SK-N-MC (cell line): ENCODE measurements at regions not wholly inside any gene's neighbourhood (a gene's known extent, or its start where the extent isn't known, plus 50 kb on each side); places are given as distances from the start of the nearest gene placed in this dataset.

Experiments used
- DNase-seq: peaks from one replicate; pipeline ENCODE4 v3.0.0-alpha.2; 2011; ENCODE audit warnings: low read depth, low spot score
- H3K27ac ChIP-seq: fragments of 200-600 bp; sonication (generic); 2 replicates; pipeline ENCODE4 v1.5.1; 2016; ENCODE audit warnings: mixed run types
- H3K36me3 ChIP-seq: fragments of 200-600 bp; sonication (generic); 2 replicates; pipeline ENCODE4 v1.6.1; 2017; ENCODE audit warnings: antibody characterized with exemption, low read length, mixed read lengths; ENCODE audit not compliant: insufficient read depth
- H3K4me3 ChIP-seq: fragments of 200-600 bp; sonication (generic); 2 replicates; pipeline ENCODE4 v1.5.1; 2016
- H3K9ac ChIP-seq: fragments of 200-600 bp; sonication (generic); 2 replicates; pipeline ENCODE4 v1.8.0; 2017; ENCODE audit warnings: mixed run types, mixed read lengths; ENCODE audit not compliant: insufficient read length
- H3K9me3 ChIP-seq: fragments of 200-600 bp; sonication (generic); 2 replicates; pipeline ENCODE4 v1.6.1; 2017; ENCODE audit warnings: low read depth, mild to moderate bottlenecking, antibody characterized with exemption, low read length, moderate library complexity, mixed read lengths
- EZH2 ChIP-seq: fragments of 200-600 bp; sonication (generic); IDR thresholded peaks from one replicate; pipeline ENCODE4 v1.6.1; 2017; ENCODE audit warnings: antibody characterized with exemption
- FOXP2 ChIP-seq: optimal IDR thresholded peaks from 2 replicates; pipeline ENCODE3; 2011; ENCODE audit warnings: mild to moderate bottlenecking, moderate library complexity; ENCODE audit not compliant: insufficient read depth; ENCODE audit errors: extremely low read length, control extremely low read depth
- POLR2AphosphoS5 ChIP-seq: IDR thresholded peaks from 2 replicates; pipeline ENCODE4 v1.6.1; 2012; ENCODE audit warnings: mild to moderate bottlenecking, low read depth, low read length, borderline replicate concordance

DNA sequence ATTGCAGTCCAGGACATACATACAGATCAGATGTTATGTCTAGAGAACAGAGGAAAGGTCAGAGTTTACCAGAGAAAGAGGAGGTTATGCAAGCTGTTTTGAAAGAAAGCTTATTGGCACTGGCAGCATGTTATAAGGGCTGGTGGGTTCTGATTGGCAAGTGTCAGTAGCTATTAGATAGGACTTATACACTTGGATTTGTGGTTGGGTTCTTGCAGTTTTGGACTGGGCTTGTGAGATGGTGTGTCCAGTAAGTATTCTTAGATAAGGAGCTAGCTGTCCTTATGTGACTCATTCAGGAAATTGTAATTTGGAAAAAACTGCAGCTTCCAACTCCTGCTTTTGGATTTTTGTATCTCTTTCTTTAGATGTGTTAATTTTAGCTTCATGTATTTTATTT, 130.7 kb upstream of the NAMPT start:
- no peak overlapping the region for H3K9ac ChIP-seq
- no peak for DNase-seq
- no peak overlapping the region for H3K27ac ChIP-seq

DNA sequence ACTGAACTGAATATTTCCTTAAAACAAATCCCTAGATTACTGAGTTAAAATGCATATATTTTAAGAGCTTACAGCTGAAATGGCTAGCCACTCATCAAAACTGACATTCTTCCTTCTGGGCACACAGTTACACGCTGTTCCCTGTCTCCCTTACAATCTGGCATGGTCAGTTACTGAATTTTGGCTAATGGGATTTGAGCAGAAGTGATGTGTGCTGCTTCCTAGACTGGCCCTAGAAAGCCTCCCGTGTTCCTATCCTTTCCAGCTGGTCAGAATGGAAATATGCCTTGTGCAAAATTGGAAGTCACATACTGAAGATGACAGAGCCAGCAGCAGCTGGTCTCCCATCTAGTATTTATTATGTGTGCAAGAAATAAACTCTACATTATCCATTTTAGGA, 128.7 kb upstream of the NAMPT start:
- H3K9ac ChIP-seq, result no peak overlapping the region
- TF ChIP-seq EZH2 (no peak), POLR2AphosphoS5 (no peak), FOXP2 (no peak)
- no peak for DNase-seq
- no peaks in the 10 kb centered on the region for H3K36me3 ChIP-seq
- no peaks in the 10 kb centered on the region for H3K9me3 ChIP-seq
- H3K27ac ChIP-seq, result no peak overlapping the region
- no peak overlapping the region for H3K4me3 ChIP-seq

More for the DNA sequence above, 130.7 kb upstream of the NAMPT start:
- TF ChIP-seq POLR2AphosphoS5, result no peak
- TF ChIP-seq EZH2, result no peak
- TF ChIP-seq FOXP2, result no peak
- H3K9me3 ChIP-seq, result no peaks in the 10 kb centered on the region
- no peak overlapping the region for H3K4me3 ChIP-seq
- H3K36me3 ChIP-seq, result no peaks in the 10 kb centered on the region

DNA sequence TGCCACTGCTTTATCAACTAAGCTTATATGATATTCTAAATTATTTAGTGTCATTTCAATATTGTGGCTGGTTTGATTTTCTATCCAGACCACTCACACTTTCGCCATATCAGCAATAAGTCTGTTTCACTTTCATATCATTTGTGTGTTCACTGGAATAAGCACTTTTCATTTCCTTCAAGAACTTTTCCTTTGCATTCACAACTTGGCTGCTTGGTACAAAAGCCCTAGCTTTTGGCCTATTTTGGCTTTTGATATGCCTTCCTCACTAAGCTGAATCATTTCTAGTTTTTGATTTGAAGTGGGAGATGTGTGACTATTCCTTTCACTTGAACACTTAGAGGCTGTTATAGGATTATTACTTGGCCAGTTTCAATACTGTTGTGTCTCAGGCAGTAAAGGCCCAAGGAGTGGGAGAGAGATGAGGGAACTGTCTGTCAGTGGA, 120.9 kb upstream of the NAMPT start:
- H3K4me3 ChIP-seq, result no peak overlapping the region
- DNase-seq, result no peak
- no peaks in the 10 kb centered on the region for H3K9me3 ChIP-seq
- TF ChIP-seq POLR2AphosphoS5 (no peak), EZH2 (no peak), FOXP2 (no peak)
- no peak overlapping the region for H3K27ac ChIP-seq
- no peaks in the 10 kb centered on the region for H3K36me3 ChIP-seq
- H3K9ac ChIP-seq, result no peak overlapping the region

DNA sequence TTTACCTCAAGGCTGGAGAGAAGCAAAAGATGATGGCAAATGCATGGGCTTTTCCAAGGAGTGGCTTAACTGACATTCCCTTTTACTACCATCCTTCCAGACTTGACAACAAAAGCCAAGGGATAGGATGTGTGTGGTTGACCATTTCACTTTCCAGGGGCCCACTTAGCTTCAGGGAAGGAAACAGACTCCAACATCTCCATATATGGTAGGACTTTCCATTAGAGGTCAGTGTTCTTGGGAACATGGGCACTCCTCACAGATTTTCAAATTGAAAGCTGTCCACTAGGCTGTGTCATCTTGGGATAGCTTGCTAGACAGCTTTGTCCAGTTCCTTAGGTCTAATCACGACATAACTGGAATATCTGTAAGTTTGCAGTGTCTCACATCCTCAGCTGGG, 118.1 kb upstream of the NAMPT start:
- Histone ChIP-seq H3K9ac (no peak overlapping the region), H3K36me3 (no peaks in the 10 kb centered on the region), H3K27ac (no peak overlapping the region), H3K9me3 (no peaks in the 10 kb centered on the region), H3K4me3 (no peak overlapping the region)
- DNase-seq, result no peak
- no peak for TF ChIP-seq EZH2
- no peak for TF ChIP-seq POLR2AphosphoS5
- TF ChIP-seq FOXP2, result no peak

DNA sequence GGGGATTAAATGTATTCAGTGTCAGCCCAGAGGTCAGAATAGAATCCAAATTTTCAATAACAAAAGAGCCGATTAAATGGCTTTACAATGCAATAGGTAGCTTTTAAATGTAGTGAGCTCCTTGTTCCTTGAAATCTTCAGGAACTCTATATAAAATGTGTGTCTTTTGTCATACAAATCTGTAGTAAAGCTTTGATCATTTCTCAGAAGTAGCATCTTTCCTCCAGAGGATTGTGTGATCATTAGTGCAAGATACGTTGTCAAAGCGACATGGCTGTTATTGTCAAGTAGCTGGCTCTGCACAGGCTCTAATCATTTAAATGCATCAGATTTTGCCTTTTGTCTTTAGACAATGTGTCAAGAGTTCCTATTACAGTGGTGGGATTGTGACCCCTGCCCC, 116.1 kb upstream of the NAMPT start:
- H3K9me3 ChIP-seq, result no peaks in the 10 kb centered on the region
- DNase-seq, result no peak
- no peak for TF ChIP-seq EZH2
- no peak for TF ChIP-seq FOXP2
- TF ChIP-seq POLR2AphosphoS5, result no peak
- no peak overlapping the region for H3K9ac ChIP-seq
- no peak overlapping the region for H3K4me3 ChIP-seq
- H3K36me3 ChIP-seq, result no peaks in the 10 kb centered on the region
- no peak overlapping the region for H3K27ac ChIP-seq

DNA sequence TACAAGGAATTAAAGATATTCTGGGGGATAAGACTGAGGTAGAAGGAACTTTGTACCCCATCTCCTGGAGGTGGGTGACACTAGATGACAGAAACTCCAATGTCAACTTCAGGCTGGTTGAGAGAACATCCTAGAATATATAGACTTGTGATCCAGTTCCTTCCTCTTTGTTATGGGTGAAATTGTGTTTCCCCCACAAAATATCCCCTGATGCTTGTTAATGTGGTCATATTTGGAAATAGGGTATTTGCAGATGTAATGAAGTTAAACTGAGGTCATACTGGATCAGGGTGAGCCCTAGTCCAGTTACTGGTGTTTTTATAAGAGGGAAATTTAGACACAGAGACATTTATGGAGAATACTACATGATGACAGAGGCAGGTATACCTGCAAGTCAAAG, 114.0 kb upstream of the NAMPT start:
- DNase-seq, result no peak
- H3K9me3 ChIP-seq, result no peaks in the 10 kb centered on the region
- no peak overlapping the region for H3K27ac ChIP-seq
- H3K4me3 ChIP-seq, result no peak overlapping the region
- TF ChIP-seq FOXP2 (no peak), EZH2 (no peak), POLR2AphosphoS5 (no peak)
- no peak overlapping the region for H3K9ac ChIP-seq
- no peaks in the 10 kb centered on the region for H3K36me3 ChIP-seq

DNA sequence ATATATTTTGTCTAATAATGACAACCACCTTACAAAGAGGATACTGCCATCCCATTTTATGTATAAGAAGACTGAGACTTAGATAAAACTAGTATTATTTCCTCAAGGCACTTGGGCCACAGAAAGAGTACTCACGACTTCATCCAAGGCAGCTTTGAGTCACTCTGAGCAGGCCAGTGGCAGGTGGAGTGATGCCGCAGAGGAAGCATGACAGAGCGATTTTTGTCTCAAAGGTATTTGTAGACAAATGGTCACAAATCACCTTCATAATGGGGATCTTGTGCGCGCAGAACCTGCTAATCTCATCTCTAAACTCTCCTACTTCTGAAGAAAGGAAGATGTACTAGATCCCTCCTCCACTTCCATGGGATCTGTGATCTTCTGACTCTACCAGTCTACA, 113.2 kb upstream of the NAMPT start:
- TF ChIP-seq FOXP2 (no peak), POLR2AphosphoS5 (no peak), EZH2 (no peak)
- Histone ChIP-seq H3K4me3 (no peak overlapping the region), H3K9me3 (no peaks in the 10 kb centered on the region), H3K9ac (no peak overlapping the region), H3K36me3 (no peaks in the 10 kb centered on the region), H3K27ac (no peak overlapping the region)
- no peak for DNase-seq

DNA sequence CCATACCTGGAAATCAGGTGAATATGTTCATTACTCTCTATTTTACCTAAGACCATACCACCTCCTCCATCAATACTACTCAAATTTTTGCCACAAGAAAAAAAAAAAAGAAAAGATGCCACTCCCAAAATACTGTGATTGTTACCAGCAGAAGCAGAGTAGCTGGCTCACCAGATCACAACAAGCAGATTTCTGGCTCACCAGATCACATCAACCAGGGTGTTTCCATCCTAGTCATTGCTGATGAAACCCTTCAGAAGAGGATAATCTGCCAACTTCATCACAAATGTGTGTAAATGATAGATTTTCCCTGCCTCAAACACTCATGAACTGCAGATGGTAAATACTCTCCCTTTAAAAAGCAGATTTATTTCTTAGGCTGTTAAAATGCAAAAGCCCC, 109.7 kb upstream of the NAMPT start:
- H3K4me3 ChIP-seq, result no peak overlapping the region
- no peak for DNase-seq
- TF ChIP-seq FOXP2, result no peak
- TF ChIP-seq POLR2AphosphoS5, result no peak
- no peak for TF ChIP-seq EZH2

DNA sequence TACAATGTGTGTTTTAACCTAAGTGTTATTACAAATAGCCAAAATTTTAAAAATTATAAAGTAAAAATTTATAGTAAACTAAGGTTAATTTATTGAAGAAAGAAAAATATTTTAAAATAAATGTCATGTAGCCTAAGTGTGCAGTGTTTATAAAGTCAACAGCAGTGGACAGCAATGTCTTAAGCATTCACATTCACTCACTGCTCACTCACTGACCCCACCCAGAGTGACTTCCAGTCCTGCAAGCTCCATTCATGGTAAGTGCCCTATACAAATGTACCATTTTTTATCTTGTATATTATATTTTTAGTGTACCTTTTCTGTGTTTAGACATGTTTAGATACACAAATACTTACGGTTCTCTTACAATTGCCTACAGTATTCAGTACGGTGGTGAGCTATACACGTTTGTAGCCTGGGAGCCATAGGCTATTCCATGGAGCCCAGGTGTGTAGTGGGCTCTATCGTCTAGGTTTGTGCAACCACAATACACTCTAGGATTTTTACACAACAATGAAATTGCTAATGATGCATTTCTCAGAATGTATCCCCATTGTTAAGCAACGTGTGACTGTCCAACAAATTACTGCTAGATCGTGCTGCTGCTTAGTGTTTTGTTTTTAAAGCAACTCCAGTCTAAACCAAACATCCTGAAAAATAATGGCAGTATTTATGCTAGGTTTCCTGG, 108.9 kb upstream of the NAMPT start:
- TF ChIP-seq EZH2 (no peak), FOXP2 (no peak), POLR2AphosphoS5 (no peak)
- H3K36me3 ChIP-seq, result no peaks in the 10 kb centered on the region
- DNase-seq, result no peak
- H3K9me3 ChIP-seq, result no peaks in the 10 kb centered on the region
- H3K9ac ChIP-seq, result no peak overlapping the region
- no peak overlapping the region for H3K27ac ChIP-seq
- H3K4me3 ChIP-seq, result no peak overlapping the region

More for the DNA sequence above, 109.7 kb upstream of the NAMPT start:
- no peaks in the 10 kb centered on the region for H3K9me3 ChIP-seq
- no peak overlapping the region for H3K9ac ChIP-seq
- no peaks in the 10 kb centered on the region for H3K36me3 ChIP-seq
- H3K27ac ChIP-seq, result no peak overlapping the region
